ENCODE measurements at regions not wholly inside any gene's neighbourhood (a gene's known extent, or its start where the extent isn't known, plus 50 kb on each side); places are given as distances from the start of the nearest gene placed in this dataset.

DNA sequence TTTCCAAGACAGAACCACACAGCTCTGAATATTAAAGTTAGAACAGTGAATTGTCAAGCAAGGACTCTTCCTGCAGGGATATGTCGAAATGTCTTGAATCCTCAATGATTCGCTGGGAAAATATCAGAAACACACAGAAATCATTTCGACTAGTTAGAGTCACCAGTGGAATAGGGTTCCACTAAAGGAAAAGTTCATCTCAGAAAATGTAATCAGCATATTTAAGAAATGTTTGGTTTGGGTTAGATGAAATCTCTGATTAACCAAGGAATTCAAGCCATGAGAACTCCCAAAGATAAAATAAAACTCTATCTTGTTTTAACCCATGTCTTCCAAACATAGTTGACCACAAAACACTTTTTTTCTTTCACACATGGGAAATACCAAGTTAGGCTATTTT is 621.0 kb upstream of the NRSN1 start:
- Histone ChIP-seq H3K14ac (replicated peaks; ENCODE audit: low read depth, low read length) (no peak overlapping the region), H3K9me1 (ENCODE audit: insufficient read depth, low read length) (no peaks in the 10 kb centered on the region), H4K5ac (ENCODE audit: low read depth, low read length) (no peak overlapping the region), H3K27ac (ENCODE audit: insufficient read depth, low read length) (no peak overlapping the region), H3K9ac (ENCODE audit: low read depth, low read length) (no peak overlapping the region), H4K91ac (ENCODE audit: insufficient read depth, low read depth, low read length) (no peak overlapping the region), H2AK9ac (replicated peaks; ENCODE audit: low read depth, low read length, poor library complexity) (no peak overlapping the region), H2BK15ac (ENCODE audit: low read depth, low read length) (no peak overlapping the region), H3K4ac (ENCODE audit: low read depth, low read length) (no peak overlapping the region), H2BK120ac (ENCODE audit: low read depth, low read length) (peak overlapping the region; percentile 20; the same call in 1 of the 2 replicates), H3K23ac (ENCODE audit: low read depth, low read length) (no peak overlapping the region), H3K4me3 (ENCODE audit: insufficient read depth, low read depth, low read length) (no peak overlapping the region), H3K18ac (ENCODE audit: low read depth, low read length) (peak overlapping the region; percentile 64; the same call in 1 of the 2 replicates), H4K20me1 (ENCODE audit: insufficient read depth, low read length) (no peaks in the 10 kb centered on the region), H3K36me3 (ENCODE audit: control insufficient read depth, insufficient read depth, low read length) (no peaks in the 10 kb centered on the region), H3K4me1 (ENCODE audit: control insufficient read depth, insufficient read depth, low read length) (0 out of 2 replicates have a peak, but pooled peaks cover 2% of the 10 kb centered on the region), H3K9me3 (ENCODE audit: control insufficient read depth, insufficient read depth, low read length) (no peaks in the 10 kb centered on the region), H2BK5ac (ENCODE audit: low read depth, low read length, poor library complexity, severe bottlenecking) (peak overlapping the region; percentile 72), H3K4me2 (ENCODE audit: low read depth, low read length) (no peak overlapping the region; the same call in 1 of the 2 replicates), H4K8ac (ENCODE audit: low read depth in 2 of 2, low read length in 2 of 2) (0 out of 4 replicates have a peak overlapping the region, but pooled peaks of 1 of the 2 experiments have one; percentile 57), H2AK5ac (ENCODE audit: low read depth, low read length) (no peak overlapping the region), H3K56ac (ENCODE audit: extremely low read depth, insufficient read depth, low read length) (no peak overlapping the region), H3K27me3 (ENCODE audit: control insufficient read depth, insufficient read depth, low read length) (no peaks in the 10 kb centered on the region), H2BK20ac (ENCODE audit: low read depth, low read length) (no peak overlapping the region), H3K79me1 (ENCODE audit: low read depth in 1 of 2, low read length in 2 of 2) (no peaks in the 10 kb centered on the region), H2AFZ (replicated peaks; ENCODE audit: low read length, poor library complexity) (no peak overlapping the region)
- POLR2A ChIA-PET (ENCODE audit: unreplicated experiment), result no interaction called here
- WGBS, 2 experiments (ENCODE audit: extremely low coverage in 2 of 2, insufficient read length in 1 of 2), result no CpG with 5 or more reads among the region's 3 CpGs
- DNase-seq (peak; percentile 77), ATAC-seq (ENCODE audit: low read depth) (peak; percentile 82)
- no TSS peak for BruUV-seq (replicated peaks)
- in situ Hi-C loops (cut with MboI; ENCODE audit: low sequenced_read_pairs), result no loop called here
- TF ChIP-seq CEBPB (IDR thresholded peaks at IDR 0.05; ENCODE audit: low read depth, low read length) (peak; percentile 23; the same call in 1 of the 2 replicates), NFE2L2 (IDR thresholded peaks at IDR 0.05; ENCODE audit: low read depth, low read length) (no peak)
- CTCF ChIA-PET, result no interaction called here
- intact Hi-C loops (cut with micrococcal nuclease), result no loop called here
- dilution Hi-C loops (cut with HindIII; ENCODE audit: low sequenced_read_pairs, unreplicated experiment), result no loop called here
